ENCODE measurements at regions not wholly inside any gene's neighbourhood (a gene's known extent, or its start where the extent isn't known, plus 50 kb on each side); places are given as distances from the start of the nearest gene placed in this dataset.

DNA sequence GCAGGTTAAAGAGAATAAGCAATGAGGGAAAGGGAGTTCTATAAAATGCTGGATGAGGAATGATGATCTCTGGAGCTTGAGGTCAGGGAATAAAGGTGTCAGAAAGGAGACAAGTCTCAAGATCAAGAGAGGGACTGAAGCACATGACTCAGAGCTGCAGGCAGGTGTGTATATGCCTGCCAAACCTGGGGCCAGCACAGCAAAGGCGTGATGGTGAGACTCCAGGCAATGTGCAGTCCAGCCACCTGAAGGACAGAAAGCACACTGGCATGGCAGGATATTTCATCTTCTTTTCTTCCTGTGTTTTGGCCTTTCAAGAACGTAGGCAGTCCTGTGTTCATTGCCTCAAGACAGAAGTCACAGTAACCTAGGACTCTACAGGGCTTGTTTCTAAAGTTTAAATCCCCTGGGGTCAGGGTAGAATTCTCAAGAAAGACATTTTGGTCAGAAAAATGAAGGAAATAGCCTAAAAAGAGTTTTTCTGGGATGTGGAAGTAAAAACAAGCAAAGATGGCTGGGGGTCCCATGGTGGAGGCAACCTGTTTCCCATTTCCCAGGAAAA is 55.5 kb upstream of the TOPAZ1 start:
- DNase-seq (ENCODE audit: low read depth, low spot score) (no peak), FAIRE-seq (peak; percentile 43)
- dilution Hi-C loops (cut with MboI; ENCODE audit: extremely low pct_ligation_motif_present, low sequenced_read_pairs) = no loop called here
- Histone ChIP-seq H3K9me3 (ENCODE audit: control insufficient read depth, low read depth, low read length) (no peaks in the 10 kb centered on the region), H3K36me3 (ENCODE audit: control insufficient read depth in 2 of 2, extremely low read depth in 1 of 2, insufficient read depth in 2 of 2, low read length in 2 of 2) (no peaks in the 10 kb centered on the region), H3K9ac (ENCODE audit: control insufficient read depth, extremely low read depth, insufficient read depth, low read length) (no peak overlapping the region), H4K20me1 (ENCODE audit: control insufficient read depth, extremely low read depth, insufficient read depth, low read length) (no peaks in the 10 kb centered on the region), H3K27me3 (ENCODE audit: control insufficient read depth, extremely low read depth, insufficient read depth, low read length) (peaks cover 22% of the 10 kb centered on the region), H3K4me1 (ENCODE audit: control insufficient read depth, extremely low read depth, insufficient read depth, low read length) (no peaks in the 10 kb centered on the region), H3K79me2 (ENCODE audit: control insufficient read depth, insufficient read depth, low read length) (no peaks in the 10 kb centered on the region), H3K4me3 (ENCODE audit: control insufficient read depth in 2 of 3, extremely low read depth in 1 of 3, insufficient read depth in 2 of 3, low read depth in 1 of 3, low read length in 3 of 3) (no peak overlapping the region), H3K9me1 (ENCODE audit: control insufficient read depth, extremely low read depth, insufficient read depth, low read length) (no peaks in the 10 kb centered on the region), H2AFZ (ENCODE audit: control insufficient read depth, low read length) (no peak overlapping the region), H3K27ac (ENCODE audit: control insufficient read depth, insufficient read depth, low read length) (no peak overlapping the region), H3K4me2 (ENCODE audit: control insufficient read depth, extremely low read depth, insufficient read depth, low read depth, low read length) (no peak overlapping the region)
- TF ChIP-seq CTCF (optimal IDR thresholded peaks at IDR 0.05 in 1 of 3, IDR thresholded peaks at IDR 0.05 in 1 of 3, conservative IDR thresholded peaks at IDR 0.05 in 1 of 3; ENCODE audit: extremely low read depth in 1 of 3, insufficient read depth in 2 of 3, low read length in 3 of 3) (no peak), EZH2 (IDR thresholded peaks at IDR 0.05; ENCODE audit: low read length) (no peak)

GRCh38 chr3:44186712-44187111 is 55.0 kb upstream of the TOPAZ1 start:
- Histone ChIP-seq H3K9me3 (ENCODE audit: control insufficient read depth, low read depth, low read length) (no peaks in the 10 kb centered on the region), H3K9me1 (ENCODE audit: control insufficient read depth, extremely low read depth, insufficient read depth, low read length) (no peaks in the 10 kb centered on the region), H3K4me1 (ENCODE audit: control insufficient read depth, extremely low read depth, insufficient read depth, low read length) (no peaks in the 10 kb centered on the region), H3K36me3 (ENCODE audit: control insufficient read depth in 2 of 2, extremely low read depth in 1 of 2, insufficient read depth in 2 of 2, low read length in 2 of 2) (no peaks in the 10 kb centered on the region), H3K27ac (ENCODE audit: control insufficient read depth, insufficient read depth, low read length) (no peak overlapping the region), H3K27me3 (ENCODE audit: control insufficient read depth, extremely low read depth, insufficient read depth, low read length) (peaks cover 22% of the 10 kb centered on the region), H2AFZ (ENCODE audit: control insufficient read depth, low read length) (no peak overlapping the region), H3K79me2 (ENCODE audit: control insufficient read depth, insufficient read depth, low read length) (no peaks in the 10 kb centered on the region), H3K4me2 (ENCODE audit: control insufficient read depth, extremely low read depth, insufficient read depth, low read depth, low read length) (no peak overlapping the region), H3K9ac (ENCODE audit: control insufficient read depth, extremely low read depth, insufficient read depth, low read length) (no peak overlapping the region), H3K4me3 (ENCODE audit: control insufficient read depth in 2 of 3, extremely low read depth in 1 of 3, insufficient read depth in 2 of 3, low read depth in 1 of 3, low read length in 3 of 3) (no peak overlapping the region), H4K20me1 (ENCODE audit: control insufficient read depth, extremely low read depth, insufficient read depth, low read length) (no peaks in the 10 kb centered on the region)
- dilution Hi-C loops (cut with MboI; ENCODE audit: extremely low pct_ligation_motif_present, low sequenced_read_pairs) = no loop called here
- no peak for TF ChIP-seq CTCF (optimal IDR thresholded peaks at IDR 0.05 in 1 of 3, IDR thresholded peaks at IDR 0.05 in 1 of 3, conservative IDR thresholded peaks at IDR 0.05 in 1 of 3; ENCODE audit: extremely low read depth in 1 of 3, insufficient read depth in 2 of 3, low read length in 3 of 3)
- DNase-seq (ENCODE audit: low read depth, low spot score) = no peak
- no peak for FAIRE-seq

Small RNA genes in the stretch of these regions (small RNA-seq; reads per million reads assigned to genes)
- gene MIR138-1 (ENCODE audit: insufficient read length in 3 of 3, low read depth in 3 of 3, low replicate concordance in 1 of 3) = 6.5 to 313 (median 133) reads per million in 3 experiments
- 0 reads per million in 3 experiments for gene RNU6-367P (ENCODE audit: insufficient read length in 3 of 3, low read depth in 3 of 3, low replicate concordance in 1 of 3)

Data from keratinocyte (primary cell).